ENCODE measurements at regions not wholly inside any gene's neighbourhood (a gene's known extent, or its start where the extent isn't known, plus 50 kb on each side); places are given as distances from the start of the nearest gene placed in this dataset.
"Not testable (repeated sequence)": the region's sequence is repeated elsewhere in the genome, so short reads cannot be mapped to it uniquely, and the experiment has no call there.

DNA sequence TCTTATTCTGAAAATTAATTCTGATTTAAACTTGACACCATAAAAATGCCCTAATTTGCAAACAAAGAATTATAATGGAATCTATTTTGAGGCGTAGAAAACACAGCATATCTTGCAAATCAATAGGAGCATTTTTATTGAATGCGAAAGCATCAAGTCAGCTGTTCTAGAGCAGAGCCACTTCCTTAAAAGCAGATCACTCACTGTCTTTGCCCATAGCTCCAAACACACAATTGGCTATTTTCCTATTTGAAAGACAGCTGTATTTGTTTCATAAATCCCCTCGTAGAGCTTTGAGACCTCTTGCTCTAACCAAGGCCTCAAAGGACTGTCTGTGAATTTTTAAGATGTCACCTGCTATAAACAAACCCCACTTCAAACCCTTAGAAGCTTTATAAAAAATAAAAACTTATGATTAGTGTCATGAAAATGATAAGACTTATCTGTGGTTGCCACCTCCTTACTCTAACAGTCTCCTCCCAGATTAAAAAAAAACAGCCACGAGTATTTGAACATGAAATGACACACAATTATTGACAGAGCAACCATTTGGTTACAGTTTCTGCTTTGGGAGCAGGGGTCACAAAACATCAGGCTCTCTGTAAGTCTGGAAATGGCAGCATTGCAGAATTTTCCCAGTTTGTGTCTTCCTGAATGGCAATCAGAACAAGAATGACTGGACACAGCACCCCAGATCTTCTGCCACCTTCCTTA, 75.6 kb upstream of the RASEF start:
- DNase-seq (ENCODE audit: low read depth): no peak

DNA sequence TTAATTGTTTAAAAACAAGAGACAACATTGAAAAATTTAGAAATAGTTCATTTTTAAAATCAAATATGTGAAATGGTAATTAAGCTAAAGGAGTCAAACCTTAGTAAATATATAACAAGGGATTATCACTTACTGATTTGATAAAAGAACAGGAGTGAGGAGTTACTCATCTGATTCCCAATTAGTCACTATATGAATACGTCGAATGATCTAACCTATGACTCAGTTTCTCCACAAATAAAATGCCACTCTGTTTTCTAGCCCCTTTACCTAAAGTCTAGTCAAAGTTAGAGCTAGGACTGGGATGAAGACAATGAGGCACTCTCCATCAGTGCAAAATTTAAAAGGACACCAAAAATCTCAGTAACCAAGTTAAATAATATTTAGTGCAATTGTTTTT, 70.4 kb upstream of the RASEF start:
- DNase-seq (ENCODE audit: low read depth): no peak

DNA sequence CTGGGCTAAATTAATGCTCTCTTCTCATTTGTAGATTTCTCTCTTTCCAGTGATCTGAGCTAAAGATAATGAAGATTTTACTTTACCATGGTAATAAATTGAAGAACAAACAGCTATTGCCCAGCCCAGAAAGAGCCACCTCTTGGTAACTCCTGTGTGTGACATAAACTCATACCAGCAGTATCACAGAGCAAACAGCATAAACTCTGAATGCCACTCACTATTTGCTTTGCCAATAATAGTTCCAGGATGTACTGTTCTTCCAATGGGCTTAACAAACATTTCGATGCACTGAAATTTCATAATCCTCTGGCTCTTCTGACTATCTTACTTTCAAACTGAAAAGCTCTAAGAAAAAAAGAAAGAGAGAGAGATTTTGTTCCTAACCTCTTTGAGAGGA, 69.8 kb upstream of the RASEF start:
- DNase-seq (ENCODE audit: low read depth): no peak

DNA sequence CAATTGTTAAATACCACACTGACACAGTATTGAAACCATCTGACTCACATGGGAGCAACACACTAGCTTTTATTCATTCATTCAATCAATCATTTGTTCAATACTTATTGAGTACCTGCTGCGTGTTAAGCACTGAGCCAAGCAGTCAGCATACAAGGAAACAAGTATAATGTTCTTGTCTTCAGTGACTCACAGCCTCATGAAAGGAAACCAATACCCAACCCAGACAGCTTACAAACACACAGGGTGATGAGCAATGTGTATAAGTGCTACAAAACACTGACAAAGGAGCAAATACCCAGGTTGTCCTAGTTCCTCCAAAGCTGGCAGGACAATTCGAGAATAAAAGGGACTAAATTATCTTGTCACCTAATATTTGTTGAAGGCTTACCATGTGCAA, 67.6 kb upstream of the RASEF start:
- peak; percentile 30 for DNase-seq (ENCODE audit: low read depth)

DNA sequence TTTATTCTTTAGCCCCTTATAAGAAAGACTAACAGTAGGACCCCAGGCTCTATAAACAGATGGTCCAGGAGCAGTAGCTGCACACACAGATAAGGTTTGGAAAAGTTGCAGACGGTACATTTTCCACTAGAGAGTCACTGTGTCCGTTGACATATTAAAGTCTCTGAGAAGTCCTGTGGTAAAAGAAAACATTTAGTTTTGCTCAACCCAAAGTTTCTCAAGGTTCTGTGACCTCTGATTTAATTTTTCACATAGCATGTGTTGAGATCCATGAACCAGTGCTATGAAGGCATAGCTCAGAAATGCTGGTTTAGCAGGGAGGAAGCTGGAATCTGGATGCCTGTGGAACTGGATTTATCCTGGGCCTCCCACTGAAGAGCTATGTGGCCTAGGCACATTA, 62.7 kb upstream of the RASEF start:
- DNase-seq (ENCODE audit: low read depth): no peak

DNA sequence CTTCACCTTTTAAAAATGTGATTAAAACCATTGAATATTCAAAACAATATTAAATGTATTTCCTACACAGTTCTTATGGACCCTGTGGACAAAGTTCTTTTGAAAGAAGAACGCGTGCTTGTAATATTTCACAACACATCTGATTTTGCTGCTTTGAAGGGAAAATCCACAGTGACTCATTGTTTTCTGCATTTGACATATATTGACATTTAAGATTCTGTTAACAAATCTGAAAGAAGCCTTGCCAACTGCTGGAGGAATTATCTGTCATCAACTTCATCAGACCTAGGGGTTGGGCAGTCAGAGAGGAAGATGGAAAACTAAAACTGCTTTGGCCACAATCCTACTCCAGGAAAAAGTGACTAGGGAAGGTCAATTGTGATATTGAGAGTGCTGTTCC, 56.9 kb upstream of the RASEF start:
- no peak for DNase-seq (ENCODE audit: low read depth)

DNA sequence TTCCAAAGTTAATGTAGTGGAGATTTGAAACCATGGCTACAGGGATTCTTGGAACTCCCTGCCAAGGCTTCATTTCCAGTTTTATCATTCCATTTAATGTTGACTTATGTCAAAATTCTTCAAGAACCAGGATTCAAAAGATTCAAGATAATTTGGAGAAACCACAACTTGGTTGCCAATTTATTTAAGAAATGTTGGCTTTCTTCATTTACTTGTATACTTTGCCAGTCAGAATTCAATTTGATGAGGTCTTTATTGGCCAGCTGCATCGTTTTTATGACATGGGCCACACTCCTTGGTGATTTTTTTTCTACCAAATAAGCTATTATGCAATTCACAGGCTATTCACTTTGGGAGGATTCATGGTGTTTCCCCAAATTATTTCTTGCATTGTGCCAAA, 53.1 kb upstream of the RASEF start:
- no peak for DNase-seq (ENCODE audit: low read depth)

DNA sequence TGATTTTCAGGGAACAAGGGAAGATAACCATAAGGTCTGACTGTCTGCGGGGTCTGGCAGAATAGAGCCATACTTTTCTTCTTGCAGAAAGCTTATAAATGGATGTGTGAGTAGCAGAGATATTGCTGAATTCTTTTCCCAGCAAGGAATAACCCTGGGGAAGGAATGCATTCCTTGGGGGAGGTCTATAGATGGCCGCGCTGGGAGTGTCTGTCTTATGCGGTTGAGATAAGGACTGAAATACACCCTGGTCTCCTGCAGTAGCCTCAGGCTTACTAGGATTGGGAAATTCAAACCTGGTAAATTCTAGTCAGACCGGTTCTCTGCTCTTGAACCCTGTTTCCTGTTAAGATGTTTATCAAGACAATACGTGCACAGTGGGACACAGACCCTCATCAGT, 50.5 kb upstream of the RASEF start:
- not testable (repeated sequence) for DNase-seq (ENCODE audit: low read depth)

Measured in M059J (cell line).